UCSD-AML1 (cell line): ENCODE measurements at regions not wholly inside any gene's neighbourhood (a gene's known extent, or its start where the extent isn't known, plus 50 kb on each side); places are given as distances from the start of the nearest gene placed in this dataset.

ENCODE experiments used
- DNase-seq: peaks from one replicate; lab custom pipeline; 2025; ENCODE audit not compliant: unreplicated experiment; lab: John Stamatoyannopoulos, UW

DNA sequence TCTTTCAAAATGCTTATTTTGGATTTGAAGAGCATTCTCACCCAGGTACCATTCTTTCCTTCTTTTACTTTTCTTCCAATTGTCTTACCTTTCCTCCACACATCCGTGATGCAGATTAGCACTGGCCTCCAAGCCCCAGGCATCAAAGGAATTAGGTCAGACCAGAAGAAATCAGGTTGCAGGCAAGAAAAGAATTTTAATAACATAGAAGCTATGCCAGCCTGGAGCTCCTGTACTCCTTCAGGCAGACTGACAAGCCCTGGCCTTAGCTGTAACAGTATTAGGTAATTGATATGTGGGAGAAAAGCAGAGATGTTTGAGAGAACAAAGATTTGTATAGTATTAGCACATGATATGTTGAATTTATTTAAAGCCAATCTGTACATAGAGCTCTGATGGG, 390.4 kb upstream of the ADGRL2 start:
- DNase-seq = no peak

DNA sequence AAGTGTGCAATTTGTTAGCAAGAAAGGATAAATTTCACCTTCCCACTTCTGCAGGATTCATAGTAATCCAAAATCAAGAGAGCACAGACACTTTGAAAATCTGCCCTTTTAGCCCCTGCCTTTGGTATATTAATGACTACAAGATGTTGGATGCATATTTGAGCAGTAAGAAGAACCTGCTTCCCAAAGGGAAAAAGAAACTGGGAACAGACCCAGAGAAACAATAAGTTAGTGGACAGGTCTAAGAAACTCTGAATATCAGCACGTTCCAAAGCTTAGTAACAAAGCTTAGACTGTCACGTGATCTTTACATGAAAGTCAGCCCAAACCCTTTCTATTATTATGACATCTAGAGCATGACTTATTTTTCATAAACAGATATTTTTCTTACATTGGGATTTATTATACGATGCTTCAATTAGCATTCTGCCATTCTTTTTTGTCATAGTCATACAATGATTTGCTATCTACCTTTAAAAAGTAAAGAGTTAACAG, 390.9 kb upstream of the ADGRL2 start:
- no peak for DNase-seq

DNA sequence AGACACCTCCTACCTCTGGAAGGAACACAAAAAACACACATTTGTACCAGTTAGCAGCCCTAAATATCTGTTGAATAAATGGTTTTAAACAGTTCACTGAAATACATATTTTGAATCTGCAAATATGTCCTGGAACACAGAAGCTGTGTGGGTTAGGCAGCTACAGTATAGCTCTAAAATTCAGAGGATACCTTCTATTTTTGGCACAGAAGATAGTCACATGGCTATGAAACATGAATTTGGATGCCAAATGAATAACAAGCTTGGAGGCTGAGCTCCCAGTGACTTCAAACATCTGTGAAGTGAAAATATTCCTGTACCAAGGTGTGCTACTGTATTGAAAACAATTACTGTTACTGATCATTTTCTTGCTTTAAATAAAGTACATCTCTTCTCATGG, 391.5 kb upstream of the ADGRL2 start:
- no peak for DNase-seq

DNA sequence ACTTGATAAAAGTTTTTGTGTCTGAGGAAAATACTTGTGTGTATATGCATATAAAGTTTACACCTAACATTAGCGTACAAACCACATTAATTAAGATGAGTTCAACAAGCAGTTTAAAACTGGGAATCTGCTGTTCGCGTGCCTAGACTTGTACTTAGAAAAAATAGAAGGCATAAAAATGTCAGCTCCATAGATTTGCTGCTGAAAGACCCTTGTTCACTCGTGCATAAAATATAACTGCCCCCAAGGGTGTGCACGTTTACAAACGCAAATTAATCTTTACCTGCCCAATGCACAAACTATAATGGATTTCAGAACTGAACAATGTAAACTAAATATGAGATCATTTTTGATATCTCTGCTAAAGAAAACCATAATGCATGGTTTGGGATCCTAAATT, 392.3 kb upstream of the ADGRL2 start:
- no peak for DNase-seq

DNA sequence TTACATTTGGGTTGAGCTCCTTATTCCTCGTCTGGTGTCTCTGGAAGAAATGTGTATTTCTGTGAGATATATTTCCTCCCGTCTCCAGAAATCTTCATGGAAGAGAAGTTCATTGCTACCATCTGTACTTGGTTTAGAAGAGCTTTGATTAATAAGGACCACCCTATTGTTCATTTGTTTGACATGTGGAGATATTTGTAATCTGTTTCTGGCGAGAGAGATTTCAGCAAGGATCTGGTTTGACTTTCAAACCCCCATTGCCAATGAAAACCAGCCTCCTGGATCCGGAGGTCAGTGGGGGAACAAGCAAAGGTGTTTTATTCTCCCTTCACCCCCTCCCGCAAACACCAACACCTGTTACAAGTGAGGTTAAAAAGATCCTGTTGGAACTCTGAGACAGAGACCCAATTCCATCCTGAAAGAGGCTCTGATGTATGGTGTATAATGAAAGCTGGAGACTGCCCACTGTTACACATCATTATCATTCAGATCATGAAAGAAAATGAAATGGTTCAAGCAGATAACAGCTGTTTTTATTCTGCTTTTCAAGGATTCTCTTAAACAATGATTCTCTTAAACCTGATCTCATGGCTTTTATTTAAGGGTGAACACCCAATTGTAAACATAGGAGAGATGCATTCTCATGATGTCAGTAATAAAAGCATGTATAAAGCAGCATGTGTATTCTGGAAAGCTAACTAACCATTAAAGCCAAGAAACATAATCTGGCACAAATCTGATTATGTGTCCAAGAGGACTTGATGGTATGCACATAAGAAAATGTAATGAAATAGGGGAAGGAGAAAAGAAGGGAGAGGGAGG, 393.5 kb upstream of the ADGRL2 start:
- no peak for DNase-seq

DNA sequence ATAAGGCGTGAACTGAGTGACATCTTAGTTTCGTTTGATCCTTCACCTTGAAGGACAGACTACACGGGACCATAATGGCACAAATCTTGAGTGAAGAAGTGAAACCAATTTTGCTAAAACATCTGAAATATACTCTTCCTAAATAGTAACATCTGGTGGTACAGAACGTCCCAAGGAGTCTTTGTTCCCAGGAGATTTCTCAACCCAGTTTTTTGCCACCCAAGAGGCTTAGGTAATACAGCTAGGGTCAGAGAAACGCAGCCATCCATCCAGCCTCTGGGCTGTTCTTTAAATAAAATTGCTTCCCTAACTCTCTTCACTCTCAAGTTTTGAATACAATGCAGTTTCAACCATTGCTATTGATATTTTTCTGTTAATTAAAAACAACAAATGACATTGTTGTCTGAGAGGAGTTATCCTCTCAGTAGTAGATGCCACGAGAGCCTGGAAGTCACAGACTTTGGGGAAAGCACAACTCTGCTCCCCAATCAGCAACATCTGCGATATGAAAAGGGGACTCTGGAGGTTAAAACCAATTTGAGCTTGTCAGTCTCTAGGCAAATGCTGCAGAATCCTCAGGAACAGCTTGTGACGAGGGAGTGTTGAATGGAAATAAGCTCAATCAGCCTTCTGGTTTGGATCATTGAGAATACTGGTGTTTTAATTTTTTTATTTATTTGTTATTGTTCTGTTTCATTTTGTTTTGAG, 394.3 kb upstream of the ADGRL2 start:
- no peak for DNase-seq

DNA sequence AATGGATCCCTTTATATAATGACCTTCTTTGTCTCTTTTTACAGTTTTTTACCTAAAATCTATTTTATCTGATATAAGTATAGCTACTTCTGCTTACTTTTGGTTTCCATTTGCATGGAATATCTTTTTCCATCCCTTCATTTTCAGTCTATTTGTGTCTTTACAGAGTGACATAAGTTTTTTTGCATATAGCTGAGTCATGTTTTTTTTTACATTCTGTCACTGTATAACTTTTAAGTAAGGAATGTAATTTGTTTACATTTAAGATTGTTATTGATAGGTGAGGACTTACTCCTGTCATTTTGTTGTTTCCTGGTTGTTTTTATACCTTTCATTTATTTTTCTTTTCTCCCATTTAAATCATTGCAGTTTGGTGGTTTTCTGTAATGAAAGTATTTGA, 402.7 kb upstream of the ADGRL2 start:
- DNase-seq = no peak

DNA sequence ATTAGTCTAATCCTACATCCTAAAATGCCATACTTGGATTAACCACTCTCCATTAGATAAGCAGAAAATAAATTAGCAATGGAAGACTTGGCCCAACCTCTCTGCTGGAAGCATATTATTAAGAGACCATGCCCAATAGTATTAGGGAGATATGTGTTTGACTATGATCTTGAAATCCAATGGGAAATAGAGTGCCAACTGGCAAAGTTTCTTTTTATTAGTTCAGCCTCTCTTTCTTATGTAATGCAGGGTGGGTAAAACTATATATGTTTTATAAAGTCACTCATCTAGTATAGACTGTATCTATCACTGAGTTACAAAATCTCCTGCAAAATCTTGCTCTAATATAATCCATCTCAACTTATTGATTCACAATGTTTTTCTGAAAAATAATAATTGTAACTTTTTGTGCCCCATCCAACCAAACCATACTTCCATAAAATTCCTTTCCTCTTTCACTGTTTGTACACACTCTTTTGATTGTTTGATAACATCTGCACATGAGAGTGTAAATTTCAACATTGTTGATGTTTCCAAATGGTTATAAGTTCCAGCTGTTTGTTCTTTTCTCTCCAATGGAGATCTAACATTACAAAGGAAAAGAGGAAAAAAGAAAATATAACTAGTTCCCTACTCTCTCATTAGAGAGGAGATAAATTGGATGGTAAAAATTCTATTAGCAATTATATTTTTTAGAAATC, 408.1 kb upstream of the ADGRL2 start:
- DNase-seq = no peak

DNA sequence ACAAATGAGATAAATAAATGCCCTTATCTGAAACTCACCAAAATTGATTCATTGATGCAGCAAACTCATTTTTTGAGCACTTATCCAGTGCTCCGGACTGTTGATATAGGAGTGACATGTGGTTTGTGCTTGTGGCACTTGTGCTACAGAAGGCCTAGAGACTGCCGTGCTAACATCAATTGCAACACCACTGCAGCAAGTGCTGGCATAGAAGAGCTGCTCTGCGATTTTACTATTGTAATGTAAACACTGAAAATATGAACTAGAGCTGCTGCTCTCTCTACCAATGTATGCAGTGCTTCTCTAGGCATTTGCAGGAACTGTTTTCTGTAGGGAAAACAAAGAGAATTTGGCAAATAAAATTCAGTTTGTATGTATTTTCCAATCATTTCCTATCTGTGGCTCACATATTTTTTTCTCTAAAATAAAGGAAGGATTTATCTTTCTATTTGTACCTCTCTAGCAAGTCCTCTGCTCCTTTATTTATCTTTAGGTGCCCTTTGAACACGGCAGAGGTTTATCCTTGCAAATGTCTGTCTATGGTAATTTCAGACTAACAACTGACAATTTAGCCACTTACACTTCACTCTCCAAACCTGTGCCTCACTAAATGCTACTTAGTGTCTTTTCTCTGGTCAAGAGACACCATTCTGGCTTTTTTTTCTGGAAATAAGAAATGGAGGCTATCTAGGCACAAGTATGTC, 409.5 kb upstream of the ADGRL2 start:
- no peak for DNase-seq

DNA sequence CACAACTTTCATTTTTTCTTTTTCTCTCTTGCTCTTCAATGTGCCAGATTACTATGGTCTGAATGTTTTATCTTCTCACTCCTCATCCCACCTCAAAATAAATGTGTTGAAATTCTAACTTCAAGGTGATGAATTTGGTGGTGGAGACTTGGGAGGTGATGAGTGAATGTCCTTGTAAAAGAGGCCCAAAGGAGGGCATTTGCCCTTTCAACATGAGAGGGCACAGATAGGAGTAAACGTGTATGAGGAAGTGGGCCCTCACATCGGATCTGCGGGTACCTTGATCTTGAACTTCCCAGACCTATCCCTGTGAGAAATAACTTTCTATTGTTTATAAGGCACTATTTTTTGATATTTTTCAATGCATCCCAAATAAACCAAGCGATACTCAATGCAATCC, 412.3 kb upstream of the ADGRL2 start:
- no peak for DNase-seq

DNA sequence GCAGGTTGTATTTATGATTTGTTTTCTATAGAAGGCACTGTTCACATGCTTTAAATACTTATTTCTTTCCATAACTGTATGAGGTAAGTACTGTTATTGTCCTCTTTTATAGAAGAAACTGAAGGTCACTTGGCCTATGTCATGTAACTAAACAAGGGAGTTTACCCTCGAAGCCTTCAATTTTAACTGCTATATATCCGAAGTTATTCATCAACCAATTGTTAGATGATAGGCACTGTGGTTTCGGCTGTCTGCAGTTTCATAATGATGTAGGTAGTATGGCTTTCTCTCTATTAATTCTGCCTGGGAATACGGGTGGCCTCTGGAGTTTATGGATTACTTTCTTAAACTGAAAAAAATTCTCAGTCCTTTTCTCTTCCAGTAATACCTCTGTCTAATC, 413.3 kb upstream of the ADGRL2 start:
- DNase-seq = no peak

DNA sequence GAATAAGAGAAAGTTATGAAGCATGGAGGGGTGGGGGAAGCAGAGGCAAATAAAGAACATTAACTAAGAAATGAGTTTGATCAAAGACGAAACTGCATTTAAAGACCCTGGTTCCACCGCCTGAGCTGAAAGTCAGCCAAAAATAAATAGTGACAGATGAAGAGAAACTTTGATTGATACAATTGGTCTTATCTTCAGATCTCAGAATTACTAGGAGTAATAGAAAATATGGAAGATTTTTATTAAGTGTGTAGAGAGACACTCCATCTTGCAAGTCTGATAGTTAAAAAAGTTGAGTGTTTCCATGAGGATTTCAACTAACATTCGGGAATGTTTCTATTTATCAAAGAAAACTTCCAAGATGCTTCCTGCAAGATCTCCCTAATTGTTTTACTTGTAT, 418.2 kb upstream of the ADGRL2 start:
- DNase-seq = no peak

DNA sequence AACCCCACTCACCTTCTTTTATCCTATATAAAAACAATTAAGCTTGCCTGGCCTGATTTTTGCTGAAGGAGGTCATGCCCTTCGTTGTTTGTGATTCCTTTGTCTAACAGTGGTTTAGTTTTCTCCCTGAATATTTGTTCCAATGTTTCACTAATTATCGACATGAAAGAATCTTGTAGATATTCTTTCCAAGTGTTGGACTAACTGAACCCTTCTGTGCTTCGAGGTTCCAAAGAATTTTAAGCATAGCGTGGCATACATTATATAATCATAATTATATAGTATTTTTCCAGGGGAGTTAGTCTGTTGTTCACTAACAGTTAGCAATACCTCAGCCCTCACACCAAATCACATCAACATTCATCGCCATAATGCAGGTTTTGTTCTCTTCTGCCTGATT, 418.9 kb upstream of the ADGRL2 start:
- DNase-seq = no peak

DNA sequence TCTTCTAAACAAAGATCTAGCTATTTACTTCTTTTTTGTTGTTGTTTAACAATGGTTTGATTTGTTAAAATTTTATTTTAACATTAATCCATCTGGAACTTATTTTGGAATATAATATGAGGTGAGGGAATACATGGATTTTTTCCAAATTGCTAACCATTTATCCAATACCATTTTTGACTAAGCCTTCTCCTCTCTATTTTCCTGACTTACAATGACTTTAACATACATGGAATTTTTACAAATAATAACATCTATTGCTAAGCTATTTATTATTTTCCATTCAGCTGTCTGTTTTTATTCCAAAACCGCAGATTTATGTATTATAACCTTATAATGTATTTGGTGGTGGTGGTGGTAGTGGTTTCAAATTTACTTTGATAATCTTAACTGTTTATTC, 420.3 kb upstream of the ADGRL2 start:
- DNase-seq = no peak

DNA sequence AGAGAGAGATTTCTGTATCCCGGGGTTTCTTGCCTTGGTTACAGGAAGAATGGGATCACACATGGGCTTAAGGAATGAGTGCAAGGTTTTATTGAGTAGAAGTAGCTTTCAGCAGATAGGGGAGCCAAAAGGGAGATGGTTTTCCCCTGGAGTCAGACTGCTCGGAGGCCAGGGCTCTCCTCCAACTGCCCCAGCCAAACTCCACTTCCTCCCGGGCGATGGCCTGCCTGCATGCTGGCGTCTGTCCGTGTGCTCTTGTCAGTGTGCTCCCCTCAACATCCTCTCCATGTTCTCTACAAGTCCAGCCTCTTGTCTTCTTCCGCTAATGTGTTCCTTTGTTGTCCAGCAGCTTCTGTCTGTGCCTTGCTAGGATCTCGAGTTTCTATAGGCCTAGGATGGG, 421.3 kb upstream of the ADGRL2 start:
- no peak for DNase-seq

DNA sequence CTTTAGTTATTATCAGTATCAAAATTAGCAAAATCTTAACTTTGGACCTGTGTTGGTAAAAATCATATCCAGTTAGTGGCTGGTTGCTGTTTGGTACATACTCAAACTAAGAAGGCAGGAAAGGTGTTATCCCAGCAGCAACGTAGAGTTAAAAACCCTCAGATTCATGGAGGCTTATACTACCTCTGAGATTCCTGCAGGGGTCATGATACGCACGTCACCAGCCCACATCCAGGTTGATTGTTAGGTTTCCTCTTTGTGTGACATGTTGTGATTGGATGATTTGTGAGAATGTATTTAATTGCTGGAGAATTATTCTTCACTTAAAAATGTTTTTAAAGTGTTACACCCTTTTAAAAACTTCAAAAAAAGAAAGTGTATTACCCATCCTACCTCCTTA, 423.3 kb upstream of the ADGRL2 start:
- DNase-seq = no peak

DNA sequence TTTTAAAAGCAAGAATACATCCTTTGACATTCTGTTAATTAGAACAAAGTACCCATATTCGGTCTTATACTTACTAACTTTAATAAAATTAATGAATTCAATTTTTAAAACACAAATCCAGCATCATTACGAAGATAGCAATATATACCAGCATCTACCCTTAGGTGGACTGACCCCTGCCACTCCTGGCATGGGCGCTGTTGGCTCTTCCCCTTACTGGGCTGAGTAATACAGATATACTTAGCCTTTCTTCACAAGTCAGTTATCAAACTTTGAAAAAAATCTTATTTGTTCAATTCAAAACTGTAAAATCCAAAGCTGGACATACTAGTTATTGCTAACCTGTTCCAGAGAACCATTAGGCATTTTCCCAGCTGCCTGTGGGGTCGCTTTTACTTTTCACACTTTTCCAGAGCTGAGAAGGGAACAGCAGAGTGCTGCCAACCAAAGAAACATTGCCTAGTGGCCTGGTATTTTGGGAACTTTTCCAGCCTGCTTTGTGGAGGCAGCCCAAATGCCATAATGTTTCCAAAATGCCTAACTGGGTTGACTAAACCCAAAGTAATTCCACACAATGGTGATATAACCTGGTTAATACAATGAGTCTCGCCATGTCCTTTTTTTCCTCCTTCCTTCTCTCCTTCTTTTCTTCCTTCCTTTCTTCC, 424.7 kb upstream of the ADGRL2 start:
- DNase-seq = no peak

DNA sequence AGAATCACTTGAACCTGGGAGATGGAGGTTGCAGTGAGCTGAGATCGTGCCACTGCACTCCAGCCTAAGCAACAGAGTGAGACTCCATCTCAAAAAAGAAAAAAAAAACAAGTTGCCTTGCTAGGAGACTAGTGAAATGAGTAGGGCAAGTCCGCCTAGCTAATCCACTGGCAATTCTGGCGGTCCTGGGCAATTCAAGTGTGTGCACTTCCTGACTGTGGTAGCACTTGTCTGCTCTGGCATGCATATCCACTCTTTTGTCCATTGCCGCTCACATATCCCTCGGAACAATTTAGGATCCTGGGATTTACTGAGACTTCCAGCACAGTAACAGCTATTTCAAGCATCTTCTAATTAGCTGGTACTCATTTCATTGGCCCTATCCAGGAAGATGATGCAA, 426.3 kb upstream of the ADGRL2 start:
- no peak for DNase-seq

DNA sequence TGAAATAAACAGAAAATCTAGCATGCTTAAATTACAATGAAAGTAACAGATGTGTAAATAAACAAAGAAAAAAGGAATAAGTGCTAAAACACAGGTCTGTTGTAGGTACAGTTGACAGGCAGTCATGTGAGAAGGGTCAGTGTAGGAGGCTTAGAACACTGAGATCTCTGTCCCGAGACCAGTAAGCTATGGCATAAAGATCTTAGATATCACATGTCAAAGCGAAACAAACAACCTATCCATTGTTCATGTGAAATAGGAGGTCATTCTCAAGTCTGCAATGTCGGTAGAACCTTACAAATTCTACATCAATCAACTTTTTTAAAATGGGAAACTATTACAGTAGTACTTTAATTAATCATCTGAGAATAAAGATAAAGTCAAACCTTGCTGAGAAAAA, 428.9 kb upstream of the ADGRL2 start:
- DNase-seq = no peak

DNA sequence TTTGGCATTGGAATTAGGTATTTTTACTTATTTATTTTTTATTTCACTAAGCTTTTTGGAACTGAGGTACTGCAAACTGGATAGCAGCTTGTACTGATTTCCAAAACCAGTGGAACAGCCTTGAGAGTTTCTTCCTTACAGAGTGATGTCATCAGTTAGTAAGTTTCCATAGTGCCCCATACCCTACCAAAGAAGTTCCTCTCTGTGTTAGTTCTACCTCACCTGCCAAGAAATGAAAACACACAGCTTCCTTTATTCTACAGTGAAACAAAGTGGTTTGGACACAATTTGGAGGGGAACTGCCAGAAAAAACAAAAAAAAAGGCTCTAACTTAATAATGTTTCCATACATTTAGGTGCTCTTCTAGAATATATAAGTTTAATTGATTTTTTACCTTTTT, 430.9 kb upstream of the ADGRL2 start:
- no peak for DNase-seq

DNA sequence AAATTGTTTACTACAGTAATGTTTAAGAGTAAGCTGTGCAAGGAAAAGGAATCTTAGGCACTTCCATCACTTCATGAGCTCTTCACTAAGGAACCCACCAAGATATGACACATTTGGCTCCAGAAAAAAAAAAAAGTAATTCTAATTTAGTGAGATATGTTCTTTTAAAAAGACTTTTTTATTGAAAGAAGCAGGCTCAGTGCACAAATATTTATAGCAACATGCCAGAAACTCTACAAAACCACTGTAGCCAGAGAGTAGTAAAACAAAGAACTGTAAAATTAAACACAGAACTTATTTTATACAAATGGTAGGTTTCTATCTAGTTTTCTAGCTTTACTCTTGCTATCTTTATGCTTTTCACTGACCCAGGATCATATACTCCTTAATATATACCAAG, 434.6 kb upstream of the ADGRL2 start:
- DNase-seq = no peak
